PC-9 (cell line): ENCODE measurements at regions not wholly inside any gene's neighbourhood (a gene's known extent, or its start where the extent isn't known, plus 50 kb on each side); places are given as distances from the start of the nearest gene placed in this dataset.

Source experiments
- BruUV-seq: library from RNA; stranded (reverse); fragments of 400-500 nt; replicated peaks from 2 replicates; lab custom pipeline; 2021; lab: Mats Ljungman, UMichigan
- CTCF ChIA-PET: fragments of 300-600 bp; sonication (Branson Sonifier 250); formaldehyde crosslinking; loops from one replicate; lab custom pipeline; 2022; ENCODE audit warnings: antibody characterized with exemption; lab: Charles Lee
- POLR2A ChIA-PET: fragments of 300-600 bp; sonication (Branson Sonifier 250); formaldehyde crosslinking; loops from one replicate; lab custom pipeline; 2022; ENCODE audit warnings: antibody characterized with exemption; ENCODE audit not compliant: unreplicated experiment; lab: Charles Lee
- DNase-seq, 2 experiments: peaks; one replicate each; pipeline versions ENCODE4 v3.0.0 to v3.0.0-alpha.2; 2015 to 2022; ENCODE audit warnings: mixed read lengths in 1 of 2
- H2AFZ ChIP-seq: fragments of 200-600 bp; sonication (generic); 2 replicates; pipeline ENCODE4 v1.8.1; 2017; ENCODE audit warnings: antibody characterized with exemption
- H3F3A ChIP-seq: fragments of 200-600 bp; sonication (generic); 2 replicates; pipeline ENCODE4 v1.8.1; 2017; ENCODE audit warnings: antibody characterized with exemption, mild to moderate bottlenecking, low read depth; ENCODE audit not compliant: insufficient read depth
- H3K27ac ChIP-seq: fragments of 200-600 bp; sonication (generic); 2 replicates; pipeline ENCODE4 v1.6.1; 2016; ENCODE audit warnings: mixed run types
- H3K27me3 ChIP-seq: fragments of 200-600 bp; sonication (generic); 2 replicates; pipeline ENCODE4 v1.6.1; 2016; ENCODE audit warnings: low read depth, mixed run types; ENCODE audit not compliant: insufficient read depth
- H3K36me3 ChIP-seq: fragments of 200-600 bp; sonication (generic); 2 replicates; pipeline ENCODE4 v1.6.1; 2016; ENCODE audit warnings: low read depth, mixed run types
- H3K4me1 ChIP-seq: fragments of 200-600 bp; sonication (generic); replicated peaks from 2 replicates; pipeline ENCODE4 v1.6.1; 2016; ENCODE audit warnings: mixed run types; ENCODE audit not compliant: insufficient read depth
- H3K4me2 ChIP-seq: fragments of 200-600 bp; sonication (generic); 2 replicates; pipeline ENCODE4 v1.6.1; 2017; ENCODE audit warnings: mixed run types
- H3K4me3 ChIP-seq: fragments of 200-600 bp; sonication (generic); 2 replicates; pipeline ENCODE4 v1.6.1; 2016; ENCODE audit warnings: mixed run types
- H3K79me2 ChIP-seq: fragments of 200-600 bp; sonication (generic); 2 replicates; pipeline ENCODE4 v1.6.1; 2017; ENCODE audit warnings: low read depth, mixed run types
- H3K9me2 ChIP-seq: fragments of 200-600 bp; sonication (generic); 2 replicates; pipeline ENCODE4 v1.8.1; 2017; ENCODE audit warnings: mild to moderate bottlenecking; ENCODE audit not compliant: insufficient read depth
- H3K9me3 ChIP-seq: fragments of 200-600 bp; sonication (generic); 2 replicates; pipeline ENCODE4 v1.8.1; 2016; ENCODE audit warnings: low read depth; ENCODE audit not compliant: insufficient read depth
- H4K20me1 ChIP-seq: fragments of 200-600 bp; sonication (generic); 2 replicates; pipeline ENCODE4 v1.8.1; 2017; ENCODE audit not compliant: insufficient read depth
- EZH2 ChIP-seq: fragments of 200-600 bp; sonication (generic); IDR thresholded peaks from 2 replicates; pipeline ENCODE4 v1.8.0; 2017; ENCODE audit warnings: antibody characterized with exemption, low read depth
- intact Hi-C: fragments of 100-400 bp; cut with micrococcal nuclease; formaldehyde crosslinking; loops from one replicate; pipeline ENCODE4 v1.10.0; 2022; ENCODE audit not compliant: unreplicated experiment
- TF ChIP-seq, protein P1 (sequence below): fragments of 200-600 bp; sonication (generic); conservative IDR thresholded peaks from 2 replicates; pipeline ENCODE4 v1.6.1; 2017; ENCODE audit warnings: mixed run types, antibody characterized with exemption, mild to moderate bottlenecking, moderate library complexity

DNA sequence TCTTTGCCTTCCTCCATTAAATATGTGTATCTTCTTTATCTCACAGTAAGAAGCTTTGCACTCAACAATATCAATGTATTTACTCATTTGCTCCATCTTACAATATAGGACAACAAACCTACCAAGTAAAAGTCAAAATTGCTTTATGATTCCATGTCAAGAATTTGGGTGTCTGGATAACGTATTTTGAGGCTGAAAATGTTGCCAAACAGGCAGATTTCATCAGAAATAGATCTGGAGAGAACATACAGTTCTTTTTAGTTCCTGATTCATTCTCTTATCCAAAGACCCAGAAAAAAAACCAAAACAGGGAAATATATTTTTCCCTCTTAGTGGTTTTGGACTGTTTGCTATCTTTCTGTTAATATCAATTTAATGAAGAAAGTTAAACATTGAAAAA lies 621.1 kb downstream of the STK39 start:
- Histone ChIP-seq H3K79me2 (no peaks in the 10 kb centered on the region), H3K36me3 (no peaks in the 10 kb centered on the region), H3K27me3 (no peaks in the 10 kb centered on the region), H3K4me3 (no peak overlapping the region), H2AFZ (no peak overlapping the region), H3K4me1 (no peaks in the 10 kb centered on the region), H3F3A (no peaks in the 10 kb centered on the region), H4K20me1 (no peaks in the 10 kb centered on the region), H3K4me2 (no peak overlapping the region), H3K27ac (no peak overlapping the region), H3K9me3 (no peaks in the 10 kb centered on the region), H3K9me2 (no peaks in the 10 kb centered on the region)
- ChIA-PET CTCF (no interaction called here), POLR2A (no interaction called here)
- no peak for DNase-seq
- no TSS peak for BruUV-seq
- no peak for TF ChIP-seq EZH2
- TF ChIP-seq, protein P1, sequence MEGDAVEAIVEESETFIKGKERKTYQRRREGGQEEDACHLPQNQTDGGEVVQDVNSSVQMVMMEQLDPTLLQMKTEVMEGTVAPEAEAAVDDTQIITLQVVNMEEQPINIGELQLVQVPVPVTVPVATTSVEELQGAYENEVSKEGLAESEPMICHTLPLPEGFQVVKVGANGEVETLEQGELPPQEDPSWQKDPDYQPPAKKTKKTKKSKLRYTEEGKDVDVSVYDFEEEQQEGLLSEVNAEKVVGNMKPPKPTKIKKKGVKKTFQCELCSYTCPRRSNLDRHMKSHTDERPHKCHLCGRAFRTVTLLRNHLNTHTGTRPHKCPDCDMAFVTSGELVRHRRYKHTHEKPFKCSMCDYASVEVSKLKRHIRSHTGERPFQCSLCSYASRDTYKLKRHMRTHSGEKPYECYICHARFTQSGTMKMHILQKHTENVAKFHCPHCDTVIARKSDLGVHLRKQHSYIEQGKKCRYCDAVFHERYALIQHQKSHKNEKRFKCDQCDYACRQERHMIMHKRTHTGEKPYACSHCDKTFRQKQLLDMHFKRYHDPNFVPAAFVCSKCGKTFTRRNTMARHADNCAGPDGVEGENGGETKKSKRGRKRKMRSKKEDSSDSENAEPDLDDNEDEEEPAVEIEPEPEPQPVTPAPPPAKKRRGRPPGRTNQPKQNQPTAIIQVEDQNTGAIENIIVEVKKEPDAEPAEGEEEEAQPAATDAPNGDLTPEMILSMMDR: no peak
- intact Hi-C loops: no loop called here

- BruUV-seq: no TSS peak
These were observed 630.4 kb downstream of the STK39 start for GRCh38 chr2:167616997-167617396.

GRCh38 chr2:167613471-167613870 lies 633.9 kb downstream of the STK39 start:
- ChIA-PET CTCF (no interaction called here), POLR2A (no interaction called here)
- H3F3A ChIP-seq: no peaks in the 10 kb centered on the region
- BruUV-seq: no TSS peak
- intact Hi-C loops: no loop called here
- no peak overlapping the region for H3K27ac ChIP-seq
- no peaks in the 10 kb centered on the region for H3K9me3 ChIP-seq
- no peaks in the 10 kb centered on the region for H3K27me3 ChIP-seq
- no peaks in the 10 kb centered on the region for H3K9me2 ChIP-seq
- TF ChIP-seq, protein P1: no peak
- TF ChIP-seq EZH2: no peak
- no peaks in the 10 kb centered on the region for H3K4me1 ChIP-seq
- H2AFZ ChIP-seq: no peak overlapping the region
- DNase-seq: no peak
- no peaks in the 10 kb centered on the region for H3K36me3 ChIP-seq
- H4K20me1 ChIP-seq: no peaks in the 10 kb centered on the region
- H3K4me2 ChIP-seq: no peak overlapping the region
- H3K79me2 ChIP-seq: no peaks in the 10 kb centered on the region
- no peak overlapping the region for H3K4me3 ChIP-seq

More at GRCh38 chr2:167616997-167617396, 630.4 kb downstream of the STK39 start:
- Histone ChIP-seq H3K36me3 (no peaks in the 10 kb centered on the region), H3K4me2 (no peak overlapping the region), H3K9me3 (no peaks in the 10 kb centered on the region), H3F3A (no peaks in the 10 kb centered on the region), H3K27me3 (no peaks in the 10 kb centered on the region), H3K79me2 (no peaks in the 10 kb centered on the region), H3K27ac (no peak overlapping the region), H3K4me3 (no peak overlapping the region), H3K4me1 (no peaks in the 10 kb centered on the region), H3K9me2 (no peaks in the 10 kb centered on the region), H2AFZ (no peak overlapping the region), H4K20me1 (no peaks in the 10 kb centered on the region)
- no peak for DNase-seq
- TF ChIP-seq EZH2: no peak
- TF ChIP-seq, protein P1: no peak
- CTCF ChIA-PET: no interaction called here
- intact Hi-C loops: no loop called here
- POLR2A ChIA-PET: no interaction called here
